Colonic mucosa (tissue), 4 donors: ENCODE measurements at regions not wholly inside any gene's neighbourhood (a gene's known extent, or its start where the extent isn't known, plus 50 kb on each side); places are given as distances from the start of the nearest gene placed in this dataset.
A peak's percentile ranks its signal among the peaks of the same experiment; 100 is the strongest.

Experiments used
- DNase-seq: peaks from one replicate; pipeline ENCODE4 v3.0.0-alpha.2; 2020
- H3K27ac ChIP-seq: fragments of 200-600 bp; one replicate; pipeline ENCODE4 v1.8.0; 2021
- H3K27me3 ChIP-seq: fragments of 200-600 bp; one replicate; pipeline ENCODE4 v1.8.0; 2021
- H3K36me3 ChIP-seq: fragments of 200-600 bp; one replicate; pipeline ENCODE4 v1.8.0; 2021
- H3K4me1 ChIP-seq: fragments of 200-600 bp; one replicate; pipeline ENCODE4 v1.8.0; 2021; ENCODE audit warnings: mild to moderate bottlenecking
- H3K4me3 ChIP-seq: fragments of 200-600 bp; one replicate; pipeline ENCODE4 v1.8.0; 2021
- H3K9ac ChIP-seq, 2 donors: one replicate each; pipeline ENCODE4 v1.7.0; 2013; ENCODE audit warnings: control low read depth in 2 of 2, low read depth in 2 of 2, low read length in 2 of 2
- H3K9me3 ChIP-seq: fragments of 200-600 bp; one replicate; pipeline ENCODE4 v1.8.0; 2021
- intact Hi-C: fragments of 100-400 bp; cut with DNase I; formaldehyde crosslinking; loops from one replicate; pipeline ENCODE4 v1.14.1; 2022
- TF ChIP-seq, protein P1 (sequence below): fragments of 200-600 bp; IDR thresholded peaks from one replicate; pipeline ENCODE4 v1.8.0; 2022; ENCODE audit warnings: antibody characterized with exemption, mild to moderate bottlenecking
- donor health status: healthy.
- donor health status: DM: no; HTN: no; CAD: no.
- donor health status: DM: no; HTN: no; CAD: no.

GRCh38 chr1:37319284-37319683 lies 155.1 kb upstream of the ZC3H12A start:
- H3K9ac ChIP-seq: no peak overlapping the region
- H3K27ac ChIP-seq: no peak overlapping the region
- H3K36me3 ChIP-seq: no peaks in the 10 kb centered on the region
- H3K4me3 ChIP-seq: no peak overlapping the region
- DNase-seq: no peak
- H3K9me3 ChIP-seq: no peaks in the 10 kb centered on the region
- no peaks in the 10 kb centered on the region for H3K4me1 ChIP-seq
- intact Hi-C loops: no loop called here
- peaks cover 24% of the 10 kb centered on the region for H3K27me3 ChIP-seq
- TF ChIP-seq, protein P1, sequence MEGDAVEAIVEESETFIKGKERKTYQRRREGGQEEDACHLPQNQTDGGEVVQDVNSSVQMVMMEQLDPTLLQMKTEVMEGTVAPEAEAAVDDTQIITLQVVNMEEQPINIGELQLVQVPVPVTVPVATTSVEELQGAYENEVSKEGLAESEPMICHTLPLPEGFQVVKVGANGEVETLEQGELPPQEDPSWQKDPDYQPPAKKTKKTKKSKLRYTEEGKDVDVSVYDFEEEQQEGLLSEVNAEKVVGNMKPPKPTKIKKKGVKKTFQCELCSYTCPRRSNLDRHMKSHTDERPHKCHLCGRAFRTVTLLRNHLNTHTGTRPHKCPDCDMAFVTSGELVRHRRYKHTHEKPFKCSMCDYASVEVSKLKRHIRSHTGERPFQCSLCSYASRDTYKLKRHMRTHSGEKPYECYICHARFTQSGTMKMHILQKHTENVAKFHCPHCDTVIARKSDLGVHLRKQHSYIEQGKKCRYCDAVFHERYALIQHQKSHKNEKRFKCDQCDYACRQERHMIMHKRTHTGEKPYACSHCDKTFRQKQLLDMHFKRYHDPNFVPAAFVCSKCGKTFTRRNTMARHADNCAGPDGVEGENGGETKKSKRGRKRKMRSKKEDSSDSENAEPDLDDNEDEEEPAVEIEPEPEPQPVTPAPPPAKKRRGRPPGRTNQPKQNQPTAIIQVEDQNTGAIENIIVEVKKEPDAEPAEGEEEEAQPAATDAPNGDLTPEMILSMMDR: no peak

DNA sequence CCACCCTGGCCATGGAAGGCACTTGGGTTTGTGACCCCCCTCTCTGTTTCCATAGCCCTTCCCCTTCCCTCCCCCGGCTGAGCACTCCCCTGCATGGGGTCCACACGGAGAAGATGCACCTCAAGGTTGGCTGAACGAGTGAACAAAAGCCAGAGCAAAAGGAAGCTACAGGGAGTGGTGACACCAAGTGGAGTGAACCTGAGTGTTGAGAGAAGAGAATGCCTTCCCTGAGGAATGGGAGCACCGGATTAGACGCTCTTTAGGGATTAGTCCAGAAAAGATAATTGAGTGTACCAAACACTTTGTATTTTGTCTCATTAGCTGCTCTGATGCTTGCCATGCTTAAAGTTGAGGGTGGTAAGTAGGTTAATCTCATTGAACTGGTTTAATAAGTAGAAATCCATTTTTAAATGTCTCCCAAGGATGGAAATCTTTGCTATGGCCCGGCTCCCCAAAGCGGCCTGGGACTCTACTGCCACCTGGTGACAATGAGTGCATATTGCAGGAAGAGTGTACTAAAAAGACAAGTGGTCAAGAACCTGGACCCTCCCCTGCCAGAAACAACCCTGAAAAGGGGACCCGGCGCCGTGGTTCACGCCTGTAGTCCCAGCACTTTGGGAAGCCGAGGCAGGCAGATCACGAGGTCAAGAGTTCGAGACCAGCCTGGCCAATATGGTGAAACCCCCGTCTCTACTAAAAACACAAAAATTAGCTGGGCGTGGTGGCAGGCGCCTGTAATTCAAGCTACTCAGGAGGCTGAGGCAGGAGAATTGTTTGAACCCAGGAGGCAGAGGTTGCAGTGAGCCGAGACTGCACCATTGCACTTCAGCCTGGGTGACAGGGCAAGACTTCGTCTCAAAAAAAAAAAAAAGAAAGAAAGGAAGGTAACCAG lies 150.6 kb upstream of the ZC3H12A start:
- Histone ChIP-seq H3K4me1 (no peaks in the 10 kb centered on the region), H3K9ac (no peak overlapping the region), H3K27me3 (peaks cover 2% of the 10 kb centered on the region), H3K4me3 (no peak overlapping the region), H3K9me3 (no peaks in the 10 kb centered on the region), H3K27ac (no peak overlapping the region), H3K36me3 (no peaks in the 10 kb centered on the region)
- intact Hi-C loops: loop anchor here (5.0 kb wide), 1 partner anchor 616 kb away; no protein-coding TSS in a partner anchor
- DNase-seq: peak; percentile 29
- TF ChIP-seq, protein P1: peak; percentile 55

DNA sequence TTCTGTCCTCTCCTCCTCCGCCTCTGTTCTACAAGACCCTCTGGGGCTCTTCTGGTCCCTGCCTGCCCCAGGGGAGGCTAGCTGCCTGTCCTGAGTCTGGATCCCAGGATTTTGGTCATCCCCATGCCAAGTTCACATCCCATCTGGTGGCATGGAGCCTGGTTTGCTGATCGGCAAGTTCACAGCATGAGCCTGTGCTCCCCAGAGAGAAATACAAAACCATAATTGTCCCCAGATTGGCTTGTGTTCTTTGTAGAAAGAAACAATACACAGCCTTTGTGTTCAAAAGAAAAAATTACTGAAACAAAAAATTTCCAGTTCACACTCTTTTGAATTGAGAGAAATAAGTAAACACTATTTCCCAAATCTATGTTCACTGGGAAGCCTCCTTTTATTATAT lies 149.4 kb upstream of the ZC3H12A start:
- Histone ChIP-seq H3K4me3 (no peak overlapping the region), H3K9ac (no peak overlapping the region), H3K36me3 (no peaks in the 10 kb centered on the region), H3K27ac (no peak overlapping the region), H3K4me1 (no peaks in the 10 kb centered on the region), H3K27me3 (no peaks in the 10 kb centered on the region), H3K9me3 (no peaks in the 10 kb centered on the region)
- intact Hi-C loops: no loop called here
- TF ChIP-seq, protein P1: no peak
- DNase-seq: no peak

- H3K4me3 ChIP-seq: no peak overlapping the region
- intact Hi-C loops: no loop called here
- H3K9me3 ChIP-seq: no peaks in the 10 kb centered on the region
- no peaks in the 10 kb centered on the region for H3K4me1 ChIP-seq
- H3K36me3 ChIP-seq: no peaks in the 10 kb centered on the region
- H3K9ac ChIP-seq: no peak overlapping the region
- H3K27me3 ChIP-seq: no peaks in the 10 kb centered on the region
- no peak for DNase-seq
- TF ChIP-seq, protein P1: no peak
- H3K27ac ChIP-seq: no peak overlapping the region
Measured at GRCh38 chr1:37325509-37326437, 148.6 kb upstream of the ZC3H12A start.

GRCh38 chr1:37332126-37332525 lies 142.3 kb upstream of the ZC3H12A start:
- intact Hi-C loops: no loop called here
- Histone ChIP-seq H3K27ac (no peak overlapping the region), H3K36me3 (no peaks in the 10 kb centered on the region), H3K9me3 (no peaks in the 10 kb centered on the region), H3K27me3 (no peaks in the 10 kb centered on the region), H3K9ac (no peak overlapping the region), H3K4me1 (no peaks in the 10 kb centered on the region), H3K4me3 (no peak overlapping the region)
- DNase-seq: no peak
- TF ChIP-seq, protein P1: no peak
